Activated CD4-positive, alpha-beta T cell treated with anti-CD3 and anti-CD28 coated beads, Interleukin-2, amount 50 U/mL, for 24 hours (primary cell): ENCODE measurements at regions not wholly inside any gene's neighbourhood (a gene's known extent, or its start where the extent isn't known, plus 50 kb on each side); places are given as distances from the start of the nearest gene placed in this dataset.

Source experiments
- DNase-seq, 2 donors: peaks; one replicate each; pipeline ENCODE4 v3.0.0-alpha.2; 2020; ENCODE audit warnings: low read depth in 1 of 2, low spot score in 1 of 2

- no peak for DNase-seq
These were observed 188.0 kb upstream of the NCAM1 start for GRCh38 chr11:112773264-112773663.

DNA sequence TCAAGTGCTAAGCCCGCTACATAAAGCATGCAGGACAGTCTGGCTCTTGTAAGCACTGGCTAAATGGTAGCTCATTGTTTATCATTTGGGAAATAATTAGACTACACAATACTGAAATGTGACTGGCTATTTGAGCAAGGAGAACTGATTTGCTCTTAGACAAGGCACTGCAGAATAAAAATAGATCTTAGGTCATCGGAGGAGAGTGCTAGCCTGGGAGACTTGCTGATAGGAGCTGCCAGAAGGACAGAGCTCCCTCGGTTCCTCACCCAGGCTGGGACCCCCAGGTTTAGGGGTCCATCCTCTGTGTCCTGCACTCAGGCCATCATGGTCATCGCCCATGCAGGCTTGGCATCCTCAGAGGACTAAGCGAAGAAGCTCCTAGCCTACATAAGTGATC is 184.4 kb upstream of the NCAM1 start:
- DNase-seq: no peak

- DNase-seq: no peak
These were observed 183.9 kb upstream of the NCAM1 start for GRCh38 chr11:112777283-112777751.

GRCh38 chr11:112778091-112778876 is 182.9 kb upstream of the NCAM1 start:
- no peak for DNase-seq

DNA sequence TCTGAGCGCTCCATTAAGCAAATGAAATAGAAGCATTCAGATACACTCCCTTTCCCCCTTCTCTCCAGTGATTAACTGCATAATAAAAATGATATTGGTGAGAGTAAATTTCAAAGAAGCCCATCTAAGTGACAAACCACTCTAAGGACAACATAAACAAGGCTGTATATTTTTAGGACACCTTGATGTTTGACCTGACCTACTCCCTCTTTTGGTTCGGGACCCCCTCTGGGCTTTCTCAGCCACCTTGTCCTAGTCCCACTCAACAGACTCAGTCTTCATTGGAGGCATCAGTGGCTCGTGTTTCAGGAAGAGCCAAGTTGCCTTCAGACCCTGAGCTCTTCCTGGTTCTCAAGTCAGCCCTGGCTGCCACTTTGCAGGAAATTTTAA is 182.3 kb upstream of the NCAM1 start:
- no peak for DNase-seq

- DNase-seq: no peak
These were observed 180.7 kb upstream of the NCAM1 start for GRCh38 chr11:112780351-112781087.

GRCh38 chr11:112783945-112784322 is 177.3 kb upstream of the NCAM1 start:
- DNase-seq: no peak

- no peak for DNase-seq
These were observed 176.7 kb upstream of the NCAM1 start for GRCh38 chr11:112784323-112785073.

- DNase-seq: no peak
These were observed 176.1 kb upstream of the NCAM1 start for GRCh38 chr11:112785149-112785548.

GRCh38 chr11:112785719-112786118 is 175.5 kb upstream of the NCAM1 start:
- no peak for DNase-seq

GRCh38 chr11:112786196-112786595 is 175.0 kb upstream of the NCAM1 start:
- no peak for DNase-seq

GRCh38 chr11:112786886-112787530 is 174.2 kb upstream of the NCAM1 start:
- DNase-seq: no peak

- DNase-seq: no peak
These were observed 171.7 kb upstream of the NCAM1 start for GRCh38 chr11:112789481-112789880.

GRCh38 chr11:112790286-112790685 is 170.9 kb upstream of the NCAM1 start:
- no peak for DNase-seq

DNA sequence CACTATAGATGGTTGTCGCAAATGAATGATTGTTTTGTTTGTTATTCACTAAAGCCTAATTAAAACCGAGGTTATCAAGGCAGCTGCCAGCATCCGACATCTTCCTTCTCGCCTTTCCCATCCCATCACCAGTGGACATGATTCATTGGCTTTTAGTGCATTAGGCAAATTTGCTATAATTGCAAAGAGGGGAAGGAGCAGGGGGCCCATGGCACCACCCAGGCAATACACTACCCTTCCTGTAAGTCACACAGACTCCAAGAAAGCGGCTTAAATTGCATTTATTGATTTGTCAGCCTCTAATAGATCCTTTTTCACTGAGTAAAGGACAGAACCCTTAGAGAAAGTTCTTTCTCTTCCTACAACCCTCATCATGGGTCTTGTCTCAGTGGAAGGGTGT is 169.2 kb upstream of the NCAM1 start:
- DNase-seq: no peak

DNA sequence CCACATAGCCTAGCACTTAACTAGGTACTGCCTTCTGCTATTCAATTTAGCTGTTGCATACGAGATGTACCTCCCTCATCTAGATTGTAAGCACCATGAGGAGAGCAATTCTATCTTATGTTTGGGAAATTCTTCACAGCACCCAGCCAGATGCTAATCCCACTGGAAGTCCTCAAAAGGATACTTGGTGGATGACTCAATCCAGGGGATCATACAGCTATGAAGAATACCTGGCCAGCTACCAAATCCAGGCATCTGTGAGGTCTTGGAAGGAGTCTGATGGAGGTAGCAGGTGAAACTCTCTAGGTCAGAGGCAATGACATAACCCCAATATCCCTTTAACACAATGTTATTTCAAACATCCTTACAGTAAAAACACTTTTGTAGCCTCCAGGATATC is 167.8 kb upstream of the NCAM1 start:
- DNase-seq: no peak

- no peak for DNase-seq
These were observed 166.8 kb upstream of the NCAM1 start for GRCh38 chr11:112794331-112794846.

- DNase-seq: no peak
These were observed 165.9 kb upstream of the NCAM1 start for GRCh38 chr11:112795142-112795815.

GRCh38 chr11:112795911-112796649 is 165.1 kb upstream of the NCAM1 start:
- no peak for DNase-seq

GRCh38 chr11:112797092-112797491 is 164.1 kb upstream of the NCAM1 start:
- DNase-seq: no peak
